Endodermal cell (in vitro differentiated cells): ENCODE measurements at regions not wholly inside any gene's neighbourhood (a gene's known extent, or its start where the extent isn't known, plus 50 kb on each side); places are given as distances from the start of the nearest gene placed in this dataset.

Source experiments
- DNase-seq: peaks from one replicate; pipeline ENCODE4 v3.0.0-alpha.2; 2017
- H3K27ac ChIP-seq: 2 replicates; pipeline ENCODE4 v1.5.1; 2013; ENCODE audit warnings: mild to moderate bottlenecking, low read depth, low read length, moderate library complexity
- H3K27me3 ChIP-seq: 2 replicates; pipeline ENCODE4 v1.6.1; 2013; ENCODE audit warnings: mild to moderate bottlenecking, low read length, moderate library complexity; ENCODE audit not compliant: insufficient read depth, control insufficient read depth, poor library complexity, severe bottlenecking
- H3K36me3 ChIP-seq: 2 replicates; pipeline ENCODE4 v1.7.0; 2013; ENCODE audit warnings: mild to moderate bottlenecking, low read length, moderate library complexity; ENCODE audit not compliant: control insufficient read depth, insufficient read depth
- H3K4me1 ChIP-seq: one replicate; pipeline ENCODE4 v1.7.0; 2013; ENCODE audit warnings: low read length; ENCODE audit not compliant: control insufficient read depth, insufficient read depth
- H3K4me3 ChIP-seq: 2 replicates; pipeline ENCODE4 v1.5.1; 2013; ENCODE audit warnings: mild to moderate bottlenecking, low read length, moderate library complexity
- H3K9ac ChIP-seq: 2 replicates; pipeline ENCODE4 v1.6.1; 2013; ENCODE audit warnings: mild to moderate bottlenecking, low read length, moderate library complexity; ENCODE audit not compliant: poor library complexity, severe bottlenecking; ENCODE audit errors: extremely low read depth
- H3K9me3 ChIP-seq: 2 replicates; pipeline ENCODE4 v1.6.1; 2013; ENCODE audit warnings: mild to moderate bottlenecking, low read length, moderate library complexity; ENCODE audit not compliant: control insufficient read depth
- H3K27ac Mint-ChIP-seq: 2 replicates; pipeline ENCODE4 v1.8.0; 2020; ENCODE audit warnings: mixed read lengths
- H3K27me3 Mint-ChIP-seq: 2 replicates; pipeline ENCODE4 v1.8.0; 2021; ENCODE audit warnings: mild to moderate bottlenecking, mixed read lengths; ENCODE audit not compliant: insufficient read depth
- H3K36me3 Mint-ChIP-seq: 2 replicates; pipeline ENCODE4 v1.8.0; 2020; ENCODE audit warnings: low read depth, mixed read lengths
- H3K4me1 Mint-ChIP-seq: 2 replicates; pipeline ENCODE4 v1.8.0; 2020; ENCODE audit warnings: mixed read lengths
- H3K4me3 Mint-ChIP-seq: 2 replicates; pipeline ENCODE4 v1.8.0; 2020; ENCODE audit warnings: mild to moderate bottlenecking, moderate library complexity, mixed read lengths
- H3K9me3 Mint-ChIP-seq: 2 replicates; pipeline ENCODE4 v1.8.0; 2020; ENCODE audit warnings: mild to moderate bottlenecking, mixed read lengths
- WGBS, 2 experiments: methylation state at CpG; one replicate each; pipeline versions ENCODE4 v1.1.5 to v1.1.7; 2013; ENCODE audit warnings: missing lambda C conversion rate in 2 of 2, mixed read lengths in 1 of 2; ENCODE audit not compliant: insufficient coverage in 1 of 2, insufficient read length in 1 of 2; 5-methylcytosine and 5-hydroxymethylcytosine counted together
- TF ChIP-seq, protein P1 (sequence below): fragments of 200-600 bp; sonication (generic); conservative IDR thresholded peaks from 2 replicates; pipeline ENCODE4 v1.5.0; 2021; ENCODE audit warnings: antibody characterized with exemption, mild to moderate bottlenecking

DNA sequence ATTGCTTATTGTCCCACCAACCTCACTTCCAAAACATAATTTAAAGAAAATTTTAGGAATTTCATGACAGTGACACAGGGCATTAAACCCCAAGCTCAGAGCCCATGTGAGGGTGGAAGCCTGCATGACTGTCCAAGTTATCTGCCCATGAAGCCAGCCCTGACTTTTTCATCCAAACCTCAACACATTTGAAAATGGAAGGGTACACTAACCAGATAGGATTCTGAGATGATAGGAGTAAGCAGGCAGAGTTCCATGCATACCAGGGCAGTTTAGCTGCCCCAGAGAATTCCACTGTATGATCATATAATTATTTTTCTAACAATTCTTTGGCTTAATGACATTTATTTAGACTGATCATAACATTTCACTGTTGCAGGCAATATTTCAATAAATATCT lies 986.0 kb downstream of the TTLL7 start:
- H3K27ac ChIP-seq = no peak overlapping the region
- Mint-ChIP-seq H3K27ac (no peak overlapping the region), H3K9me3 (peaks cover 1% of the 10 kb centered on the region), H3K4me3 (no peak overlapping the region), H3K36me3 (no peaks in the 10 kb centered on the region), H3K27me3 (no peaks in the 10 kb centered on the region), H3K4me1 (peaks cover 25% of the 10 kb centered on the region)
- no peak for DNase-seq
- no peaks in the 10 kb centered on the region for H3K9me3 ChIP-seq
- H3K27me3 ChIP-seq = no peaks in the 10 kb centered on the region
- H3K9ac ChIP-seq = no peak overlapping the region
- TF ChIP-seq, protein P1, sequence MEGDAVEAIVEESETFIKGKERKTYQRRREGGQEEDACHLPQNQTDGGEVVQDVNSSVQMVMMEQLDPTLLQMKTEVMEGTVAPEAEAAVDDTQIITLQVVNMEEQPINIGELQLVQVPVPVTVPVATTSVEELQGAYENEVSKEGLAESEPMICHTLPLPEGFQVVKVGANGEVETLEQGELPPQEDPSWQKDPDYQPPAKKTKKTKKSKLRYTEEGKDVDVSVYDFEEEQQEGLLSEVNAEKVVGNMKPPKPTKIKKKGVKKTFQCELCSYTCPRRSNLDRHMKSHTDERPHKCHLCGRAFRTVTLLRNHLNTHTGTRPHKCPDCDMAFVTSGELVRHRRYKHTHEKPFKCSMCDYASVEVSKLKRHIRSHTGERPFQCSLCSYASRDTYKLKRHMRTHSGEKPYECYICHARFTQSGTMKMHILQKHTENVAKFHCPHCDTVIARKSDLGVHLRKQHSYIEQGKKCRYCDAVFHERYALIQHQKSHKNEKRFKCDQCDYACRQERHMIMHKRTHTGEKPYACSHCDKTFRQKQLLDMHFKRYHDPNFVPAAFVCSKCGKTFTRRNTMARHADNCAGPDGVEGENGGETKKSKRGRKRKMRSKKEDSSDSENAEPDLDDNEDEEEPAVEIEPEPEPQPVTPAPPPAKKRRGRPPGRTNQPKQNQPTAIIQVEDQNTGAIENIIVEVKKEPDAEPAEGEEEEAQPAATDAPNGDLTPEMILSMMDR = no peak
- H3K4me3 ChIP-seq = no peak overlapping the region
- H3K4me1 ChIP-seq = no peaks in the 10 kb centered on the region
- H3K36me3 ChIP-seq = no peaks in the 10 kb centered on the region

DNA sequence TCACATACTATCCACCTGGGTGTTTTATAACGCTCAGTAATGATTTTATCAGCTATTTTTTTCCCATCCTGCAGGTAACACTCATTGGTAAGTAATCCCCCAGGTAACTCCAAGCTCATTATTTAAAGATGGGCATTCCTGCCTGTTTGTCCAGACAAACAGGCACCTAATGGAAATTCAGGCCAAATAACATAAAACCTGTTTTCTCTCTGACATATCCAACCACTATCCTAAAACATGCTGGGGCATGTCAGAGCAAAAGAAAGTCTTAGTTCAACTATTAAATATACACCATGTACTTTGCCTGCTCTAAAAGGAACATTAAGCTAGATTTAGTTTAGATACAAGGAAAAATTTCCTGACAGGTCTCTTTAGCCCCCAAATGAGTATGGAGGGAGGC lies 987.7 kb downstream of the TTLL7 start:
- TF ChIP-seq, protein P1 = no peak
- Histone ChIP-seq H3K9ac (no peak overlapping the region), H3K4me3 (no peak overlapping the region), H3K9me3 (no peaks in the 10 kb centered on the region), H3K36me3 (no peaks in the 10 kb centered on the region), H3K4me1 (no peaks in the 10 kb centered on the region), H3K27ac (no peak overlapping the region), H3K27me3 (no peaks in the 10 kb centered on the region)
- no peak for DNase-seq
- Mint-ChIP-seq H3K27me3 (no peaks in the 10 kb centered on the region), H3K27ac (no peak overlapping the region), H3K4me1 (peaks cover 25% of the 10 kb centered on the region), H3K36me3 (no peaks in the 10 kb centered on the region), H3K4me3 (no peak overlapping the region), H3K9me3 (peaks cover 1% of the 10 kb centered on the region)
- 67 to 96% methylated on average over 1 of the region's 1 CpG for WGBS, 2 experiments

DNA sequence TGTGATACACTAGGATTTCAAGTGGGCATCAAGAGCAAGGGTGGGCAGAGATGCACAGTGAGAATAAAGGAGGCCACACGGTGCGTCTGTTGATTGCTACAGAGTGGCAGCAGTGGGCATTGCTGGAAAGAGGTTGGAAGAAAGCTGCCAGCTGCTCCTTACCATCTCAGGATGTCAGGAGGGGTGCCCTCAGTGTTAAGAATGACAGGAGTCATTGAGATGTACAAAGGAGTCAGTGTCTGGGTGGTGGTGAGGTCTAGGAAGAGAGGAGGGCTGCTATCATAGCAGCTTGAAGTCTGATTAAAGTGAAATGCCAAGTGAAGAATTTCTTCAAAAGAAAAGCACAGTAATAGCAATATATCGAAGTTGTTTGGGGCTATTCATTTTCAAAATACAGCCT lies 992.7 kb downstream of the TTLL7 start:
- Histone ChIP-seq H3K27me3 (no peaks in the 10 kb centered on the region), H3K36me3 (no peaks in the 10 kb centered on the region), H3K9ac (no peak overlapping the region), H3K4me3 (no peak overlapping the region), H3K27ac (no peak overlapping the region), H3K4me1 (no peaks in the 10 kb centered on the region), H3K9me3 (no peaks in the 10 kb centered on the region)
- Mint-ChIP-seq H3K9me3 (peaks cover 1% of the 10 kb centered on the region), H3K4me3 (no peak overlapping the region), H3K27me3 (no peaks in the 10 kb centered on the region), H3K4me1 (peaks cover 21% of the 10 kb centered on the region), H3K36me3 (no peaks in the 10 kb centered on the region), H3K27ac (no peak overlapping the region)
- TF ChIP-seq, protein P1 = no peak
- 93 to 95% methylated on average over 2 to 3 of the region's 3 CpGs for WGBS, 2 experiments
- no peak for DNase-seq
